ENCODE measurements at regions not wholly inside any gene's neighbourhood (a gene's known extent, or its start where the extent isn't known, plus 50 kb on each side); places are given as distances from the start of the nearest gene placed in this dataset.
A peak's percentile ranks its signal among the peaks of the same experiment; 100 is the strongest.

DNA sequence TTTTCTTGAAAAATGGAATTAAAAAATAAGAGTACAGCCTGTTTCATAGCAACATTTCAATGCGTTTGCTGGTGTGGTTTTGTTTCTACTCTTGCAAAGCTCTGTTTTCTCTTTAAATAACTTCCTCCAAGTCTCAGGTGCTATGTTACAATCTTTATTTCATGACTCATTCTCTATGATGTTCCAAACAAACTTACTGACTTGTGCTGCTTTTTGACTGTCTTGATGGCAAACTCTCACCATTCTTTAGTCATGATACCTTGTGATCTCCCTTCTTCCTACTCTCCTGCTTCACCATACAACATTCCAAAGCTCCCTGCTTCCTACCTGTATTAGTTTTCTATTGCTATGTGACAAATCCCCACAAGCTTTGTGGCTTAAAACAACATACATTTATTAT lies 166.1 kb downstream of the C11orf91 start:
- DNase-seq (ENCODE audit: low spot score) = no peak
- CTCF ChIA-PET (ENCODE audit: unreplicated experiment) = no interaction called here
- Histone ChIP-seq H3K27ac (ENCODE audit: low read depth, low read length, poor library complexity, severe bottlenecking) (no peak overlapping the region), H3K79me2 (ENCODE audit: insufficient read depth, low read depth, low read length) (peaks cover 47% of the 10 kb centered on the region; the same call in 1 of the 2 replicates), H3K9me3 (ENCODE audit: low read length) (peaks cover 12% of the 10 kb centered on the region), H3K4me2 (ENCODE audit: low read length) (no peak overlapping the region), H3K4me1 (ENCODE audit: insufficient read depth, low read length, poor library complexity, severe bottlenecking) (peaks cover 46% of the 10 kb centered on the region), H3K36me3 (ENCODE audit: insufficient read depth, low read length) (peaks cover 28% of the 10 kb centered on the region), H4K20me1 (ENCODE audit: insufficient read depth, low read length) (no peaks in the 10 kb centered on the region), H2AFZ (ENCODE audit: low read length) (no peak overlapping the region), H3K9me2 (ENCODE audit: insufficient read depth, low read length) (no peaks in the 10 kb centered on the region), H3K4me3 (ENCODE audit: low read depth, low read length, poor library complexity, severe bottlenecking) (no peak overlapping the region)
- intact Hi-C loops (cut with micrococcal nuclease; ENCODE audit: unreplicated experiment) = no loop called here
- no peak for TF ChIP-seq EZH2phosphoT487 (IDR thresholded peaks at IDR 0.05; ENCODE audit: borderline replicate concordance, low read depth, low read length)
- TF ChIP-seq, protein P1, sequence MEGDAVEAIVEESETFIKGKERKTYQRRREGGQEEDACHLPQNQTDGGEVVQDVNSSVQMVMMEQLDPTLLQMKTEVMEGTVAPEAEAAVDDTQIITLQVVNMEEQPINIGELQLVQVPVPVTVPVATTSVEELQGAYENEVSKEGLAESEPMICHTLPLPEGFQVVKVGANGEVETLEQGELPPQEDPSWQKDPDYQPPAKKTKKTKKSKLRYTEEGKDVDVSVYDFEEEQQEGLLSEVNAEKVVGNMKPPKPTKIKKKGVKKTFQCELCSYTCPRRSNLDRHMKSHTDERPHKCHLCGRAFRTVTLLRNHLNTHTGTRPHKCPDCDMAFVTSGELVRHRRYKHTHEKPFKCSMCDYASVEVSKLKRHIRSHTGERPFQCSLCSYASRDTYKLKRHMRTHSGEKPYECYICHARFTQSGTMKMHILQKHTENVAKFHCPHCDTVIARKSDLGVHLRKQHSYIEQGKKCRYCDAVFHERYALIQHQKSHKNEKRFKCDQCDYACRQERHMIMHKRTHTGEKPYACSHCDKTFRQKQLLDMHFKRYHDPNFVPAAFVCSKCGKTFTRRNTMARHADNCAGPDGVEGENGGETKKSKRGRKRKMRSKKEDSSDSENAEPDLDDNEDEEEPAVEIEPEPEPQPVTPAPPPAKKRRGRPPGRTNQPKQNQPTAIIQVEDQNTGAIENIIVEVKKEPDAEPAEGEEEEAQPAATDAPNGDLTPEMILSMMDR (conservative IDR thresholded peaks at IDR 0.05; ENCODE audit: low read length) = no peak
- BruUV-seq (replicated peaks) = no TSS peak
- POLR2A ChIA-PET = interaction anchor here (0.6 to 1.9 kb wide), 5 partner anchors 9 to 136 kb away, joined by 3 to 9 read pairs (median 5); no protein-coding TSS in a partner anchor

DNA sequence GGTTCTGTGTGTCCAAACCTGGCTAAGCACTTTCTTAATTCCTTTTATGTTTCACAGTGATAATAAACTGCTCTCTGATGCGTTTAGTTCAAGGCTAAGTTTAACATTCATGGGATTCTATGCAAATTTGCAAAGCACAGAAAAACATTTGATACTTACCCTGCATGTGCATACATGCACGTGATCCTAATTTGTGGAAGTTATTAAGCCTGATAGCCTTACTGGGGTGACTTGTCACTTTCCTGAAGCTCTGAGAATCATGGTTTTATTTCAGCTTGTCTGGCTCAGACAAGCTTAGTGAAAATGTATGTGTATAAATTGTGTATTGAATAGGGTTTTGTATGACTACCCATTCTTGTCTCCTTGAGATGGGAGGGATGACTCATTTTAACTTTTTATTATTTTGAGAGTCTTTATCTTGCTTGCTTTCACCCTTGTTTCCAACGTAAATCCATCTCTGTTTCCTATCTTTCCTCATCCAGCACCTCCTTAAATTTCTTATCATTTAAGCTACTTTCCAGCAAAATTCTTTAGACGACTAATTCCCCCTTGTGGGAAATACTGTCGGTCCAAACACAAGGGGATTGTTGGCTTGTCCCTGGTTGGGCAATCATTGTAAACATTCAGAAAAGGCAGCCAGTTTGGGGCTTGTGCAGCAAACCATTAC lies 167.1 kb downstream of the C11orf91 start:
- ChIA-PET CTCF (ENCODE audit: unreplicated experiment) (interaction anchor here (1.0 kb wide), 1 partner anchor 13 kb away, joined by 3 read pairs; no protein-coding TSS in a partner anchor), POLR2A (interaction anchor here (1.3 to 1.9 kb wide), 4 partner anchors 8 to 57 kb away, joined by 3 to 9 read pairs (median 4); no protein-coding TSS in a partner anchor)
- H3K4me3 ChIP-seq (ENCODE audit: low read depth, low read length, poor library complexity, severe bottlenecking) = no peak overlapping the region

More for the DNA sequence above, 167.1 kb downstream of the C11orf91 start:
- Histone ChIP-seq H3K4me2 (ENCODE audit: low read length) (peak overlapping the region; percentile 24), H3K9me2 (ENCODE audit: insufficient read depth, low read length) (no peaks in the 10 kb centered on the region), H3K79me2 (ENCODE audit: insufficient read depth, low read depth, low read length) (peaks cover 38% of the 10 kb centered on the region; the same call in 1 of the 2 replicates), H2AFZ (ENCODE audit: low read length) (no peak overlapping the region), H3K4me1 (ENCODE audit: insufficient read depth, low read length, poor library complexity, severe bottlenecking) (peaks cover 35% of the 10 kb centered on the region), H4K20me1 (ENCODE audit: insufficient read depth, low read length) (no peaks in the 10 kb centered on the region), H3K27ac (ENCODE audit: low read depth, low read length, poor library complexity, severe bottlenecking) (peak overlapping the region; percentile 23), H3K36me3 (ENCODE audit: insufficient read depth, low read length) (peaks cover 28% of the 10 kb centered on the region), H3K9me3 (ENCODE audit: low read length) (peaks cover 13% of the 10 kb centered on the region)
- no peak for TF ChIP-seq EZH2phosphoT487 (IDR thresholded peaks at IDR 0.05; ENCODE audit: borderline replicate concordance, low read depth, low read length)
- TF ChIP-seq, protein P1 (conservative IDR thresholded peaks at IDR 0.05; ENCODE audit: low read length) = no peak
- intact Hi-C loops (cut with micrococcal nuclease; ENCODE audit: unreplicated experiment) = no loop called here
- BruUV-seq (replicated peaks) = no TSS peak
- DNase-seq (ENCODE audit: low spot score) = no peak

Data from OCI-LY7 (cell line).